HCT116 (cell line): ENCODE measurements at regions not wholly inside any gene's neighbourhood (a gene's known extent, or its start where the extent isn't known, plus 50 kb on each side); places are given as distances from the start of the nearest gene placed in this dataset.

ENCODE experiments used
- EGR1 ChIP-seq: IDR thresholded peaks from 2 replicates; pipeline ENCODE4 v1.6.1; 2012; ENCODE audit warnings: low read depth
- ELF1 ChIP-seq: IDR thresholded peaks from 2 replicates; pipeline ENCODE4 v1.6.1; 2012; ENCODE audit warnings: low read depth, borderline replicate concordance

DNA sequence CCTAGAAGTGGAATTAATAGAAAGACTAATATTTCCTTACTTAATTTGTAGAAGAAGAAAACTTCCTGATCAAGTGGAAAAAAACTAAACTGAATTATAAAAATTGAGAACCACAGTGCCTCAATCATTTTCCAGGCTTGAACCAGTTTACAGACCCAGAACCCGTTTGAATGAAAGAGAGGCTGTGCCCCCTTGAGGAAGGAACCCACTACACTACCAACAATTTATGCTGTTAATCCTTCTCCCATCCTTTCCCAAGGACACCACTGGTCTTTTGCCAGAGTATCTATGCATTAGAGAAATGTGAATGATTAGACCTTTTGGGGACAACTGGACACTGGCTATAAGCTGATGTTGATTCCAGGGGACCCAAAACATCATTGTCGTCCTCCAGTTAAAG, 842.6 kb downstream of the TECRL start:
- TF ChIP-seq ELF1 (no peak), EGR1 (no peak)
